ENCODE measurements at regions not wholly inside any gene's neighbourhood (a gene's known extent, or its start where the extent isn't known, plus 50 kb on each side); places are given as distances from the start of the nearest gene placed in this dataset.

- H3K36me3 ChIP-seq, result no peaks in the 10 kb centered on the region
- in situ Hi-C loops (cut with MboI; ENCODE audit: low sequenced_read_pairs in 4 of 4), result no loop called here
- H3K27me3 ChIP-seq, result no peaks in the 10 kb centered on the region
- H3K4me3 ChIP-seq, result no peak overlapping the region
- no peak overlapping the region for H3K27ac ChIP-seq
- no peaks in the 10 kb centered on the region for H3K9me3 ChIP-seq
- TF ChIP-seq POLR2A (IDR thresholded peaks at IDR 0.05) (no peak), CTCF (IDR thresholded peaks at IDR 0.05 in 4 of 5, conservative IDR thresholded peaks at IDR 0.05 in 1 of 5) (no peak)
- H3K4me1 ChIP-seq, result peaks cover 0 to 4% of the 10 kb centered on the region in 2 donors
- no peak for ATAC-seq
- intact Hi-C loops (cut with DNase I; ENCODE audit: low total_unique reads), result no loop called here
- no peak for DNase-seq
Measured at GRCh38 chr11:22460181-22460580, 122.0 kb downstream of the SLC17A6 start.

- ATAC-seq (no peak), DNase-seq (no peak)
- no peaks in the 10 kb centered on the region for H3K36me3 ChIP-seq
- in situ Hi-C loops (cut with MboI; ENCODE audit: low sequenced_read_pairs in 4 of 4) (no loop called here), intact Hi-C loops (cut with DNase I; ENCODE audit: low total_unique reads) (no loop called here)
- H3K27me3 ChIP-seq, result no peaks in the 10 kb centered on the region
- H3K27ac ChIP-seq, result no peak overlapping the region
- H3K4me1 ChIP-seq, result peaks cover 0 to 4% of the 10 kb centered on the region in 2 donors
- no peaks in the 10 kb centered on the region for H3K9me3 ChIP-seq
- TF ChIP-seq POLR2A (IDR thresholded peaks at IDR 0.05) (no peak), CTCF (IDR thresholded peaks at IDR 0.05 in 4 of 5, conservative IDR thresholded peaks at IDR 0.05 in 1 of 5) (no peak)
- no peak overlapping the region for H3K4me3 ChIP-seq
Measured at GRCh38 chr11:22459048-22459447, 120.9 kb downstream of the SLC17A6 start.

- ATAC-seq (no peak), DNase-seq (no peak)
- H3K4me3 ChIP-seq, result no peak overlapping the region
- in situ Hi-C loops (cut with MboI; ENCODE audit: low sequenced_read_pairs in 4 of 4) (no loop called here), intact Hi-C loops (cut with DNase I; ENCODE audit: low total_unique reads) (no loop called here)
- H3K36me3 ChIP-seq, result no peaks in the 10 kb centered on the region
- H3K9me3 ChIP-seq, result no peaks in the 10 kb centered on the region
- no peaks in the 10 kb centered on the region for H3K27me3 ChIP-seq
- H3K27ac ChIP-seq, result no peak overlapping the region
- peaks cover 0 to 4% of the 10 kb centered on the region in 2 donors for H3K4me1 ChIP-seq
- no peak for TF ChIP-seq POLR2A (IDR thresholded peaks at IDR 0.05)
- TF ChIP-seq CTCF (IDR thresholded peaks at IDR 0.05 in 4 of 5, conservative IDR thresholded peaks at IDR 0.05 in 1 of 5), result no peak
Measured at GRCh38 chr11:22458161-22458560, 120.0 kb downstream of the SLC17A6 start.

GRCh38 chr11:22456993-22457762 lies 119.0 kb downstream of the SLC17A6 start:
- in situ Hi-C loops (cut with MboI; ENCODE audit: low sequenced_read_pairs in 4 of 4) (no loop called here), intact Hi-C loops (cut with DNase I; ENCODE audit: low total_unique reads) (no loop called here)
- no peak overlapping the region for H3K4me3 ChIP-seq
- H3K9me3 ChIP-seq, result no peaks in the 10 kb centered on the region
- TF ChIP-seq POLR2A (IDR thresholded peaks at IDR 0.05) (no peak), CTCF (IDR thresholded peaks at IDR 0.05 in 4 of 5, conservative IDR thresholded peaks at IDR 0.05 in 1 of 5) (no peak)
- no peak for DNase-seq
- H3K27ac ChIP-seq, result no peak overlapping the region
- no peak for ATAC-seq
- no peaks in the 10 kb centered on the region for H3K36me3 ChIP-seq
- H3K4me1 ChIP-seq, result peaks cover 0 to 4% of the 10 kb centered on the region in 2 donors
- H3K27me3 ChIP-seq, result no peaks in the 10 kb centered on the region

Measured in gastrocnemius medialis (tissue), 4 donors.